GM12878 (cell line): ENCODE measurements at regions not wholly inside any gene's neighbourhood (a gene's known extent, or its start where the extent isn't known, plus 50 kb on each side); places are given as distances from the start of the nearest gene placed in this dataset.

ENCODE experiments used
- ATAC-seq: fragments of 200-7000 bp; cut with Tn5 transposase; 3 replicates; pipeline ENCODE4 v1.9.1; 2020; ENCODE audit warnings: mild to moderate bottlenecking, moderate library complexity
- BruUV-seq: library from RNA; stranded (reverse); fragments of 400-500 nt; replicated peaks from 2 replicates; lab custom pipeline; 2021; lab: Mats Ljungman, UMichigan
- CTCF ChIA-PET: fragments of 300-600 bp; sonication (Branson Sonifier 250); formaldehyde crosslinking; extraction: SDS; loops from one replicate; lab custom pipeline; 2021; ENCODE audit warnings: inconsistent platforms; lab: Yijun Ruan, JAX
- POLR2A ChIA-PET: fragments of 350-600 bp; formaldehyde crosslinking; extraction: SDS; loops from one replicate; lab custom pipeline; 2021; ENCODE audit warnings: inconsistent platforms; lab: Charles Lee
- RAD21 ChIA-PET: fragments of 300-600 bp; sonication (Branson Sonifier 250); formaldehyde crosslinking; loops from one replicate; lab custom pipeline; 2023; ENCODE audit warnings: antibody characterized with exemption; ENCODE audit not compliant: unreplicated experiment; lab: Charles Lee
- SMC1A ChIA-PET: fragments of 300-600 bp; sonication (Branson Sonifier 250); formaldehyde crosslinking; loops from one replicate; lab custom pipeline; 2023; ENCODE audit not compliant: unreplicated experiment, uncharacterized antibody; lab: Charles Lee
- DNase-seq: peaks from one replicate; pipeline ENCODE4 v3.0.0-alpha.2; 2011; ENCODE audit warnings: low read depth, low spot score
- FAIRE-seq: peaks from 3 replicates; lab custom pipeline; 2011; peaks lifted over from hg19 to GRCh38; lab: Jason Lieb, UNC
- H2AFZ ChIP-seq: 2 replicates; pipeline ENCODE4 v1.6.0; 2011; ENCODE audit warnings: low read depth, low read length, control low read depth; ENCODE audit not compliant: control insufficient read depth
- H3K27ac ChIP-seq: 2 replicates; pipeline ENCODE4 v1.5.1; 2011; ENCODE audit warnings: control low read depth; ENCODE audit not compliant: control insufficient read depth, insufficient read depth
- H3K27me3 ChIP-seq, 2 experiments: replicated peaks in 1 of 2; 2 replicates each; pipeline versions ENCODE4 v1.6.0 to v1.6.1; 2011; ENCODE audit warnings: low read length in 1 of 2; ENCODE audit not compliant: control insufficient read depth in 2 of 2, insufficient read depth in 2 of 2
- H3K36me3 ChIP-seq, 2 experiments: 2 replicates each; pipeline ENCODE4 v1.5.1; 2011; ENCODE audit warnings: low read length in 1 of 2; ENCODE audit not compliant: control insufficient read depth in 2 of 2, insufficient read depth in 2 of 2
- H3K4me1 ChIP-seq: 2 replicates; pipeline ENCODE4 v1.6.1; 2011; ENCODE audit warnings: mild to moderate bottlenecking, low read length, moderate library complexity, mixed read lengths; ENCODE audit not compliant: control insufficient read depth, insufficient read depth
- H3K4me2 ChIP-seq: 2 replicates; pipeline ENCODE4 v1.6.0; 2011; ENCODE audit warnings: control low read depth; ENCODE audit not compliant: control insufficient read depth, insufficient read depth
- H3K4me3 ChIP-seq: fragments of 200-600 bp; sonication (generic); 2 replicates; pipeline ENCODE4 v1.5.1; 2016
- H3K79me2 ChIP-seq: 2 replicates; pipeline ENCODE4 v1.6.0; 2011; ENCODE audit warnings: low read length; ENCODE audit not compliant: control insufficient read depth, insufficient read depth
- H3K9ac ChIP-seq: 2 replicates; pipeline ENCODE4 v1.8.0; 2011; ENCODE audit warnings: low read length, control low read depth, mixed read lengths; ENCODE audit not compliant: control insufficient read depth, insufficient read depth
- H3K9me3 ChIP-seq: replicated peaks from 3 replicates; pipeline ENCODE4 v1.5.1; 2011; ENCODE audit warnings: mild to moderate bottlenecking, low read length; ENCODE audit not compliant: control insufficient read depth, insufficient read depth
- H4K20me1 ChIP-seq: 2 replicates; pipeline ENCODE4 v1.6.0; 2011; ENCODE audit not compliant: control insufficient read depth, insufficient read depth
- BMI1 ChIP-seq: fragments of 450-650 bp; IDR thresholded peaks from 2 replicates; pipeline ENCODE4 v1.6.1; 2016; ENCODE audit warnings: mild to moderate bottlenecking, moderate library complexity, borderline replicate concordance
- CBFB ChIP-seq: IDR thresholded peaks from 2 replicates; pipeline ENCODE4 v1.6.1; 2016; ENCODE audit warnings: antibody characterized with exemption, low read depth
- E4F1 ChIP-seq: fragments of 450-650 bp; IDR thresholded peaks from 2 replicates; pipeline ENCODE4 v1.6.1; 2018; ENCODE audit warnings: borderline replicate concordance, mild to moderate bottlenecking; ENCODE audit not compliant: partially characterized antibody
- IKZF1 ChIP-seq: fragments of 450-650 bp; conservative IDR thresholded peaks from 2 replicates; pipeline ENCODE4 v1.6.1; 2017; ENCODE audit warnings: antibody characterized with exemption, mild to moderate bottlenecking
- MYC ChIP-seq: IDR thresholded peaks from 2 replicates; pipeline ENCODE4 v1.6.1; 2011; ENCODE audit warnings: mild to moderate bottlenecking, low read length, moderate library complexity, inconsistent platforms; ENCODE audit not compliant: insufficient read depth, insufficient replicate concordance, insufficient read length, severe bottlenecking
- NFYA ChIP-seq: IDR thresholded peaks from 2 replicates; pipeline ENCODE4 v1.6.1; 2011; ENCODE audit warnings: low read depth, mild to moderate bottlenecking, low read length, improper control_type of control experiment, borderline replicate concordance
- RFX5 ChIP-seq: IDR thresholded peaks from 2 replicates; pipeline ENCODE4 v1.6.1; 2011; ENCODE audit warnings: low read depth, low read length, improper control_type of control experiment
- SPI1 ChIP-seq: IDR thresholded peaks from 2 replicates; pipeline ENCODE4 v1.6.1; 2011; ENCODE audit warnings: low read depth, mild to moderate bottlenecking, low read length, moderate library complexity, borderline replicate concordance; ENCODE audit not compliant: insufficient read depth
- SUZ12 ChIP-seq: fragments of 200-600 bp; sonication (generic); IDR thresholded peaks from one replicate; pipeline ENCODE4 v1.6.1; 2018; ENCODE audit warnings: antibody characterized with exemption, mild to moderate bottlenecking; ENCODE audit not compliant: unreplicated experiment
- TCF7 ChIP-seq: IDR thresholded peaks from 2 replicates; pipeline ENCODE4 v1.6.1; 2014; ENCODE audit warnings: antibody characterized with exemption, borderline replicate concordance
- USF1 ChIP-seq: IDR thresholded peaks from 2 replicates; pipeline ENCODE4 v1.6.1; 2011; ENCODE audit warnings: borderline replicate concordance, low read depth, mild to moderate bottlenecking, moderate library complexity, mixed read lengths, low read length; ENCODE audit not compliant: insufficient read depth; ENCODE audit errors: extremely low read length
- USF2 ChIP-seq: IDR thresholded peaks from 2 replicates; pipeline ENCODE4 v1.6.1; 2011; ENCODE audit warnings: low read depth, low read length, improper control_type of control experiment, borderline replicate concordance
- YBX1 ChIP-seq: fragments of 450-650 bp; IDR thresholded peaks from 2 replicates; pipeline ENCODE4 v1.6.1; 2016; ENCODE audit warnings: antibody characterized with exemption
- ZNF207 ChIP-seq: fragments of 450-650 bp; IDR thresholded peaks from 2 replicates; pipeline ENCODE4 v1.6.1; 2014; ENCODE audit warnings: antibody characterized with exemption, mild to moderate bottlenecking, borderline replicate concordance
- ZNF687 ChIP-seq: fragments of 450-650 bp; IDR thresholded peaks from 2 replicates; pipeline ENCODE4 v1.6.1; 2017; ENCODE audit warnings: mild to moderate bottlenecking, moderate library complexity
- WGBS: methylation state at CpG from one replicate; pipeline ENCODE4 v1.1.6; 2016; ENCODE audit warnings: low lambda C conversion rate; ENCODE audit not compliant: insufficient replicate concordance, insufficient coverage; ENCODE audit errors: missing lambda C conversion rate; 5-methylcytosine and 5-hydroxymethylcytosine counted together
- in situ Hi-C: fragments of 300-500 bp; cut with MboI; formaldehyde crosslinking; loops from 9 replicates; pipeline ENCODE4 v1.14.3; 2018; ENCODE audit warnings: mixed read lengths
- intact Hi-C: fragments of 100-400 bp; cut with micrococcal nuclease; formaldehyde crosslinking; loops from one replicate; pipeline ENCODE4 v1.14.2; 2022; ENCODE audit not compliant: unreplicated experiment

GRCh38 chr10:108275895-108276685, 1111.6 kb upstream of the SORCS1 start:
- BruUV-seq = no TSS peak
- DNase-seq = no peak
- Histone ChIP-seq H3K9me3 (no peaks in the 10 kb centered on the region), H3K4me1 (no peaks in the 10 kb centered on the region), H2AFZ (no peak overlapping the region), H3K36me3 (no peaks in the 10 kb centered on the region), H3K4me3 (no peak overlapping the region), H3K4me2 (no peak overlapping the region), H3K27me3 (no peaks in the 10 kb centered on the region), H3K79me2 (no peaks in the 10 kb centered on the region), H3K9ac (no peak overlapping the region), H4K20me1 (no peaks in the 10 kb centered on the region), H3K27ac (no peak overlapping the region)
- ChIA-PET POLR2A (no interaction called here), RAD21 (no interaction called here), CTCF (no interaction called here), SMC1A (interaction anchor here (0.5 to 1.0 kb wide), 5 partner anchors 11 to 511 kb away, joined by 3 read pairs; no protein-coding TSS in a partner anchor)
- in situ Hi-C loops = no loop called here
- intact Hi-C loops = no loop called here
- 9% methylated on average over 5 of the region's 5 CpGs for WGBS
- no peak for ATAC-seq
- FAIRE-seq = no peak
- TF ChIP-seq E4F1 = no peak
- TF ChIP-seq IKZF1 = no peak
- no peak for TF ChIP-seq YBX1
- no peak for TF ChIP-seq RFX5
- TF ChIP-seq USF1 = no peak
- TF ChIP-seq USF2 = no peak
- TF ChIP-seq MYC = no peak
- TF ChIP-seq ZNF687 = 0 out of 2 replicates have a peak, but pooled peaks have one; percentile 39
- TF ChIP-seq NFYA = no peak
- TF ChIP-seq TCF7 = peak; percentile 63; the same call in 1 of the 2 replicates
- TF ChIP-seq ZNF207 = no peak
- TF ChIP-seq BMI1 = no peak
- TF ChIP-seq CBFB = no peak
- TF ChIP-seq SPI1 = peak; percentile 18; the same call in 1 of the 2 replicates
- no peak for TF ChIP-seq SUZ12
